HG02973 (cell line): ENCODE measurements at regions not wholly inside any gene's neighbourhood (a gene's known extent, or its start where the extent isn't known, plus 50 kb on each side); places are given as distances from the start of the nearest gene placed in this dataset.
A peak's percentile ranks its signal among the peaks of the same experiment; 100 is the strongest.

Experiments
- ATAC-seq: cut with Tn5 transposase; IDR thresholded peaks from one replicate; pipeline ENCODE4 v1.9.1; 2021; ENCODE audit warnings: moderate library complexity; ENCODE audit not compliant: unreplicated experiment

GRCh38 chr12:105783983-105784947 is 354.5 kb downstream of the NUAK1 start:
- ATAC-seq = peak; percentile 84

GRCh38 chr12:105793421-105793820 is 345.3 kb downstream of the NUAK1 start:
- no peak for ATAC-seq

- no peak for ATAC-seq
These were observed 340.4 kb downstream of the NUAK1 start for GRCh38 chr12:105798256-105798845.

- ATAC-seq = no peak
These were observed 339.7 kb downstream of the NUAK1 start for GRCh38 chr12:105799103-105799502.

GRCh38 chr12:105801351-105801750 is 337.4 kb downstream of the NUAK1 start:
- no peak for ATAC-seq

- ATAC-seq = no peak
These were observed 335.5 kb downstream of the NUAK1 start for GRCh38 chr12:105803292-105803691.

- no peak for ATAC-seq
These were observed 334.0 kb downstream of the NUAK1 start for GRCh38 chr12:105804591-105805265.

GRCh38 chr12:105805730-105806399 is 332.9 kb downstream of the NUAK1 start:
- no peak for ATAC-seq

- ATAC-seq = no peak
These were observed 332.4 kb downstream of the NUAK1 start for GRCh38 chr12:105806400-105806770.

GRCh38 chr12:105812366-105812765 is 326.4 kb downstream of the NUAK1 start:
- ATAC-seq = no peak

GRCh38 chr12:105813201-105813600 is 325.6 kb downstream of the NUAK1 start:
- no peak for ATAC-seq

- ATAC-seq = no peak
These were observed 324.5 kb downstream of the NUAK1 start for GRCh38 chr12:105814283-105814682.

- no peak for ATAC-seq
These were observed 319.2 kb downstream of the NUAK1 start for GRCh38 chr12:105819549-105819948.

GRCh38 chr12:105820429-105821125 is 318.2 kb downstream of the NUAK1 start:
- ATAC-seq = no peak

GRCh38 chr12:105822131-105823105 is 316.3 kb downstream of the NUAK1 start:
- no peak for ATAC-seq

- ATAC-seq = no peak
These were observed 314.9 kb downstream of the NUAK1 start for GRCh38 chr12:105823810-105824209.

- no peak for ATAC-seq
These were observed 313.6 kb downstream of the NUAK1 start for GRCh38 chr12:105825141-105825540.

GRCh38 chr12:105831372-105831771 is 307.4 kb downstream of the NUAK1 start:
- ATAC-seq = no peak

- ATAC-seq = no peak
These were observed 306.7 kb downstream of the NUAK1 start for GRCh38 chr12:105832021-105832420.
